ENCODE measurements at regions not wholly inside any gene's neighbourhood (a gene's known extent, or its start where the extent isn't known, plus 50 kb on each side); places are given as distances from the start of the nearest gene placed in this dataset.

- TF ChIP-seq, protein P1, sequence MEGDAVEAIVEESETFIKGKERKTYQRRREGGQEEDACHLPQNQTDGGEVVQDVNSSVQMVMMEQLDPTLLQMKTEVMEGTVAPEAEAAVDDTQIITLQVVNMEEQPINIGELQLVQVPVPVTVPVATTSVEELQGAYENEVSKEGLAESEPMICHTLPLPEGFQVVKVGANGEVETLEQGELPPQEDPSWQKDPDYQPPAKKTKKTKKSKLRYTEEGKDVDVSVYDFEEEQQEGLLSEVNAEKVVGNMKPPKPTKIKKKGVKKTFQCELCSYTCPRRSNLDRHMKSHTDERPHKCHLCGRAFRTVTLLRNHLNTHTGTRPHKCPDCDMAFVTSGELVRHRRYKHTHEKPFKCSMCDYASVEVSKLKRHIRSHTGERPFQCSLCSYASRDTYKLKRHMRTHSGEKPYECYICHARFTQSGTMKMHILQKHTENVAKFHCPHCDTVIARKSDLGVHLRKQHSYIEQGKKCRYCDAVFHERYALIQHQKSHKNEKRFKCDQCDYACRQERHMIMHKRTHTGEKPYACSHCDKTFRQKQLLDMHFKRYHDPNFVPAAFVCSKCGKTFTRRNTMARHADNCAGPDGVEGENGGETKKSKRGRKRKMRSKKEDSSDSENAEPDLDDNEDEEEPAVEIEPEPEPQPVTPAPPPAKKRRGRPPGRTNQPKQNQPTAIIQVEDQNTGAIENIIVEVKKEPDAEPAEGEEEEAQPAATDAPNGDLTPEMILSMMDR (conservative IDR thresholded peaks at IDR 0.05 in 1 of 2, IDR thresholded peaks at IDR 0.05 in 1 of 2; ENCODE audit: low read depth in 1 of 2, low read length in 2 of 2): no peak
- TF ChIP-seq EZH2 (IDR thresholded peaks at IDR 0.05; ENCODE audit: low read length, missing control alignments): no peak
These were observed 632.8 kb downstream of the HDGFL1 start for GRCh38 chr6:23202207-23202606.
